ENCODE measurements at regions not wholly inside any gene's neighbourhood (a gene's known extent, or its start where the extent isn't known, plus 50 kb on each side); places are given as distances from the start of the nearest gene placed in this dataset.

DNA sequence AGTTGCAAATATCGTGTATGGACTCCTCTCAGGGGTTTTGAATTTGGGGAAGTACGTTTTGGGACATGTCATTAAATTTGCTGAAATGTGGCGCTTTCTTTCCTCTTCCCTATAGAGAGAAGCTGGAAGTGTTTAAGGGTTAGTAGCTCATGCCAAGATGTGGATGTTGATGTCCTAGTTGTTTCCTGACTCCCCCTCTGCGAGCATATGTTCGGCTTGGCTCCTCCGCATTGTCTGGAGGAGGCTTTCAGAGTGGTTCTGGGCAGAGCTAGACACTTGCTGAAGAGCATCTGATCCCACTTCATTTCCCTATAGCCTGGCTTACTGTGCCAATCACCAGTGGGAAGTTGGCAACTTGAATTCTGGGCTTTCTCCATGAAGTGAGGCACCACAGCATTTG, 347.4 kb upstream of the B3GALT2 start:
- Histone ChIP-seq H4K20me1 (ENCODE audit: insufficient read depth) (no peaks in the 10 kb centered on the region), H3K9me3 (ENCODE audit: insufficient read depth, low read depth) (no peaks in the 10 kb centered on the region; the same call in 1 of the 2 replicates), H3K4me2 (no peak overlapping the region), H3K36me3 (ENCODE audit: low read depth) (no peaks in the 10 kb centered on the region), H3F3A (ENCODE audit: insufficient read depth, low read depth) (no peaks in the 10 kb centered on the region), H3K79me2 (ENCODE audit: low read depth) (no peaks in the 10 kb centered on the region), H3K27ac (no peak overlapping the region), H3K9me2 (ENCODE audit: insufficient read depth) (no peaks in the 10 kb centered on the region), H3K4me1 (replicated peaks; ENCODE audit: insufficient read depth) (peaks cover 13% of the 10 kb centered on the region; the same call in 1 of the 2 replicates), H3K4me3 (no peak overlapping the region), H2AFZ (no peak overlapping the region), H3K27me3 (ENCODE audit: insufficient read depth, low read depth) (no peaks in the 10 kb centered on the region)
- no peak for DNase-seq
- intact Hi-C loops (cut with micrococcal nuclease; ENCODE audit: unreplicated experiment) = no loop called here
- TF ChIP-seq, protein P1, sequence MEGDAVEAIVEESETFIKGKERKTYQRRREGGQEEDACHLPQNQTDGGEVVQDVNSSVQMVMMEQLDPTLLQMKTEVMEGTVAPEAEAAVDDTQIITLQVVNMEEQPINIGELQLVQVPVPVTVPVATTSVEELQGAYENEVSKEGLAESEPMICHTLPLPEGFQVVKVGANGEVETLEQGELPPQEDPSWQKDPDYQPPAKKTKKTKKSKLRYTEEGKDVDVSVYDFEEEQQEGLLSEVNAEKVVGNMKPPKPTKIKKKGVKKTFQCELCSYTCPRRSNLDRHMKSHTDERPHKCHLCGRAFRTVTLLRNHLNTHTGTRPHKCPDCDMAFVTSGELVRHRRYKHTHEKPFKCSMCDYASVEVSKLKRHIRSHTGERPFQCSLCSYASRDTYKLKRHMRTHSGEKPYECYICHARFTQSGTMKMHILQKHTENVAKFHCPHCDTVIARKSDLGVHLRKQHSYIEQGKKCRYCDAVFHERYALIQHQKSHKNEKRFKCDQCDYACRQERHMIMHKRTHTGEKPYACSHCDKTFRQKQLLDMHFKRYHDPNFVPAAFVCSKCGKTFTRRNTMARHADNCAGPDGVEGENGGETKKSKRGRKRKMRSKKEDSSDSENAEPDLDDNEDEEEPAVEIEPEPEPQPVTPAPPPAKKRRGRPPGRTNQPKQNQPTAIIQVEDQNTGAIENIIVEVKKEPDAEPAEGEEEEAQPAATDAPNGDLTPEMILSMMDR (conservative IDR thresholded peaks at IDR 0.05) = no peak
- POLR2A ChIA-PET (ENCODE audit: unreplicated experiment) = no interaction called here
- BruUV-seq (replicated peaks) = no TSS peak
- CTCF ChIA-PET = no interaction called here

GRCh38 chr1:193525917-193526710, 339.7 kb upstream of the B3GALT2 start:
- DNase-seq = no peak
- H2AFZ ChIP-seq = no peak overlapping the region
- ChIA-PET POLR2A (ENCODE audit: unreplicated experiment) (no interaction called here), CTCF (no interaction called here)
- intact Hi-C loops (cut with micrococcal nuclease; ENCODE audit: unreplicated experiment) = no loop called here
- no peaks in the 10 kb centered on the region for H3K36me3 ChIP-seq (ENCODE audit: low read depth)
- no peaks in the 10 kb centered on the region for H3K79me2 ChIP-seq (ENCODE audit: low read depth)
- peaks cover 3% of the 10 kb centered on the region; the same call in 1 of the 2 replicates for H3K9me2 ChIP-seq (ENCODE audit: insufficient read depth)
- H4K20me1 ChIP-seq (ENCODE audit: insufficient read depth) = no peaks in the 10 kb centered on the region
- no peak for TF ChIP-seq EZH2 (IDR thresholded peaks at IDR 0.05; ENCODE audit: low read depth)
- TF ChIP-seq, protein P1 (conservative IDR thresholded peaks at IDR 0.05) = no peak
- no peak overlapping the region for H3K27ac ChIP-seq
- no peaks in the 10 kb centered on the region for H3K27me3 ChIP-seq (ENCODE audit: insufficient read depth, low read depth)
- H3K4me2 ChIP-seq = no peak overlapping the region
- H3F3A ChIP-seq (ENCODE audit: insufficient read depth, low read depth) = no peaks in the 10 kb centered on the region
- no TSS peak for BruUV-seq (replicated peaks)
- H3K9me3 ChIP-seq (ENCODE audit: insufficient read depth, low read depth) = no peaks in the 10 kb centered on the region
- H3K4me1 ChIP-seq (replicated peaks; ENCODE audit: insufficient read depth) = no peaks in the 10 kb centered on the region
- no peak overlapping the region for H3K4me3 ChIP-seq

- intact Hi-C loops (cut with micrococcal nuclease; ENCODE audit: unreplicated experiment) = no loop called here
- Histone ChIP-seq H3K4me2 (no peak overlapping the region), H3K4me3 (no peak overlapping the region), H3F3A (ENCODE audit: insufficient read depth, low read depth) (no peaks in the 10 kb centered on the region), H3K27me3 (ENCODE audit: insufficient read depth, low read depth) (no peaks in the 10 kb centered on the region), H3K9me2 (ENCODE audit: insufficient read depth) (peaks cover 3% of the 10 kb centered on the region; the same call in 1 of the 2 replicates), H3K27ac (no peak overlapping the region), H3K9me3 (ENCODE audit: insufficient read depth, low read depth) (no peaks in the 10 kb centered on the region), H3K79me2 (ENCODE audit: low read depth) (no peaks in the 10 kb centered on the region), H4K20me1 (ENCODE audit: insufficient read depth) (no peaks in the 10 kb centered on the region), H3K36me3 (ENCODE audit: low read depth) (no peaks in the 10 kb centered on the region), H3K4me1 (replicated peaks; ENCODE audit: insufficient read depth) (no peaks in the 10 kb centered on the region), H2AFZ (no peak overlapping the region)
- no TSS peak for BruUV-seq (replicated peaks)
- ChIA-PET CTCF (no interaction called here), POLR2A (ENCODE audit: unreplicated experiment) (no interaction called here)
- no peak for DNase-seq
- TF ChIP-seq EZH2 (IDR thresholded peaks at IDR 0.05; ENCODE audit: low read depth) = no peak
- TF ChIP-seq, protein P1 (conservative IDR thresholded peaks at IDR 0.05) = no peak
Observed at GRCh38 chr1:193525411-193525810, 339.0 kb upstream of the B3GALT2 start.

All from PC-9 (cell line).